Liver (tissue), 8 donors: ENCODE measurements at regions not wholly inside any gene's neighbourhood (a gene's known extent, or its start where the extent isn't known, plus 50 kb on each side); places are given as distances from the start of the nearest gene placed in this dataset.

Experiments
- DNase-seq: peaks from one replicate; pipeline ENCODE4 v3.0.0-alpha.2; 2017; ENCODE audit warnings: low spot score
- H3K27ac ChIP-seq, 2 donors: one replicate each; pipeline ENCODE4 v1.7.0; 2013; ENCODE audit warnings: inconsistent platforms in 2 of 2, low read length in 2 of 2, control low read depth in 1 of 2, low read depth in 1 of 2, mild to moderate bottlenecking in 1 of 2
- H3K27me3 ChIP-seq, 4 donors: one replicate each; pipeline versions ENCODE4 v1.6.1 to v1.7.0; 2013; ENCODE audit warnings: low read length in 3 of 4, inconsistent platforms in 1 of 4, mild to moderate bottlenecking in 1 of 4, moderate library complexity in 1 of 4; ENCODE audit not compliant: control insufficient read depth in 4 of 4, insufficient read depth in 4 of 4
- H3K36me3 ChIP-seq, 4 donors: one replicate each; pipeline versions ENCODE4 v1.6.1 to v1.7.0; 2013; ENCODE audit warnings: low read length in 3 of 4, mild to moderate bottlenecking in 3 of 4, low read depth in 1 of 4, moderate library complexity in 1 of 4; ENCODE audit not compliant: control insufficient read depth in 4 of 4, insufficient read depth in 3 of 4
- H3K4me1 ChIP-seq, 4 donors: one replicate each; pipeline versions ENCODE4 v1.6.1 to v1.7.0; 2013; ENCODE audit warnings: low read length in 3 of 4, mild to moderate bottlenecking in 3 of 4, moderate library complexity in 1 of 4; ENCODE audit not compliant: control insufficient read depth in 4 of 4, insufficient read depth in 4 of 4
- H3K4me3 ChIP-seq, 3 donors: one replicate each; pipeline versions ENCODE4 v1.6.1 to v1.7.0; 2013; ENCODE audit warnings: low read length in 3 of 3, control low read depth in 1 of 3, low read depth in 1 of 3, mild to moderate bottlenecking in 1 of 3
- H3K9ac ChIP-seq, 2 donors: one replicate each; pipeline ENCODE4 v1.7.0; 2013; ENCODE audit warnings: low read length in 2 of 2, mild to moderate bottlenecking in 2 of 2, moderate library complexity in 2 of 2, control low read depth in 1 of 2, low read depth in 1 of 2
- H3K9me3 ChIP-seq, 4 donors: one replicate each; pipeline versions ENCODE4 v1.6.1 to v1.7.0; 2013; ENCODE audit warnings: low read length in 3 of 4; ENCODE audit not compliant: control insufficient read depth in 4 of 4
- CTCF ChIP-seq: fragments of 150-350 bp; IDR thresholded peaks from 2 replicates; pipeline ENCODE4 v1.5.1; 2017; ENCODE audit warnings: improper control_type of control experiment, low read depth, low read length; ENCODE audit not compliant: missing input control
- EGR1 ChIP-seq, 2 donors: IDR thresholded peaks; 2 replicates each; pipeline ENCODE4 v1.6.1; 2016 to 2018; ENCODE audit warnings: antibody characterized with exemption in 2 of 2, low read depth in 2 of 2
- FOXA1 ChIP-seq: IDR thresholded peaks from 2 replicates; pipeline ENCODE4 v1.6.1; 2016; ENCODE audit warnings: antibody characterized with exemption
- GABPA ChIP-seq, 2 donors: IDR thresholded peaks in 1 of 2; conservative IDR thresholded peaks in 1 of 2; 2 replicates each; pipeline ENCODE4 v1.6.1; 2016; ENCODE audit warnings: antibody characterized with exemption in 2 of 2, mild to moderate bottlenecking in 1 of 2, moderate library complexity in 1 of 2
- HNF4A ChIP-seq, 2 donors: conservative IDR thresholded peaks; 2 replicates each; pipeline ENCODE4 v1.6.1; 2016; ENCODE audit warnings: antibody characterized with exemption in 2 of 2, mild to moderate bottlenecking in 2 of 2
- HNF4G ChIP-seq: IDR thresholded peaks from 2 replicates; pipeline ENCODE4 v1.6.1; 2016; ENCODE audit warnings: antibody characterized with exemption
- MAX ChIP-seq: IDR thresholded peaks from 2 replicates; pipeline ENCODE4 v1.6.1; 2016; ENCODE audit warnings: antibody characterized with exemption
- RAD21 ChIP-seq, 2 donors: IDR thresholded peaks; 2 replicates each; pipeline ENCODE4 v1.6.1; 2016; ENCODE audit warnings: antibody characterized with exemption in 2 of 2, mild to moderate bottlenecking in 2 of 2
- RXRA ChIP-seq, 2 donors: IDR thresholded peaks; 2 replicates each; pipeline ENCODE4 v1.6.1; 2017 to 2018; ENCODE audit warnings: antibody characterized with exemption in 2 of 2, mild to moderate bottlenecking in 1 of 2
- YY1 ChIP-seq: IDR thresholded peaks from 2 replicates; pipeline ENCODE4 v1.6.1; 2016; ENCODE audit warnings: antibody characterized with exemption, mild to moderate bottlenecking
- WGBS: extraction: QIAGEN DNeasy Blood & Tissue Kit; methylation state at CpG from one replicate; pipeline ENCODE4 v1.1.7; 2013; 5-methylcytosine and 5-hydroxymethylcytosine counted together
- TF ChIP-seq, protein P1 (sequence below): IDR thresholded peaks from 2 replicates; pipeline ENCODE4 v1.6.1; 2016; ENCODE audit warnings: antibody characterized with exemption
- donor health status: healthy.
- donor health status: healthy.
- donor health status: healthy.
- donor health status: healthy.
- donor health status: healthy.

DNA sequence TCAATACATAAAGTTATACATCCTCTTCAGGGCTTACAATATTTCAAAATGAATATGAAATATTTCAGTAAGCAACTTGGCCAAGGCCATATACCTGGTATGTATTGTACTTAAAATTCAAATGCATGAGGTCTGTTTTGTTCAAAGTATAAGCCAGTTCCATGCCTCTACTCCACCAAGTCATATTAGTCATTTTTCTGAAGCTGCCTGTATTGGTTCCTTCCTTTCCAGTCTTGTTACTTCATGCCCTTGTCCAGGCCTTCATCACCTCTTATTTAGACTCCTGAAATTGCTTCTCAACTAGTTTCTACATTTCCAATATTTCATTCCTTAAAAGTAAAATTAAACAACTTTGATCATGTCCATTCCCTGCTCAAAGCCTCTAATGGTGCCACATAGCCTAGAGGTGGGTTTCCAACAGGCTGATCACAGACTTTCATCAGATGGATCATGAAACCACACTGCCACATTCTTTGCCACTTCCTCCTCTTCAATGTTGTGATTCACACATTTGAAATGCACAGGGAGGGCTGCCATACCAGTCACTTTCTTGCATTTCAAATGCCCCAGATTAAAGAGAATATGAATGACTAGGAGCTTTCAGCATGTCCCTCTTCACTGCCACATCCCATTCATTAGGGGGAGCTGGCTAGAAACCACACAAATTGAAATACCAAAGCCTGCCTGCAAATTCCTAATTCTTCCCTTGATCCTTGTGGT, 424.1 kb upstream of the DACH1 start (continued):
- no peak for TF ChIP-seq CTCF
- TF ChIP-seq RAD21 (IDR thresholded peaks at IDR 0.05): no peak
- TF ChIP-seq HNF4A (conservative IDR thresholded peaks at IDR 0.05): no peak
- no peak for TF ChIP-seq YY1
- TF ChIP-seq, protein P1, sequence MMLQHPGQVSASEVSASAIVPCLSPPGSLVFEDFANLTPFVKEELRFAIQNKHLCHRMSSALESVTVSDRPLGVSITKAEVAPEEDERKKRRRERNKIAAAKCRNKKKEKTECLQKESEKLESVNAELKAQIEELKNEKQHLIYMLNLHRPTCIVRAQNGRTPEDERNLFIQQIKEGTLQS: no peak

GRCh38 chr13:72286421-72286820, 419.4 kb upstream of the DACH1 start:
- no peak for DNase-seq
- Histone ChIP-seq H3K27me3 (no peaks in the 10 kb centered on the region), H3K9ac (no peak overlapping the region), H3K4me1 (no peaks in the 10 kb centered on the region), H3K27ac (no peak overlapping the region), H3K36me3 (no peaks in the 10 kb centered on the region), H3K9me3 (no peaks in the 10 kb centered on the region), H3K4me3 (no peak overlapping the region)
- TF ChIP-seq FOXA1: no peak

DNA sequence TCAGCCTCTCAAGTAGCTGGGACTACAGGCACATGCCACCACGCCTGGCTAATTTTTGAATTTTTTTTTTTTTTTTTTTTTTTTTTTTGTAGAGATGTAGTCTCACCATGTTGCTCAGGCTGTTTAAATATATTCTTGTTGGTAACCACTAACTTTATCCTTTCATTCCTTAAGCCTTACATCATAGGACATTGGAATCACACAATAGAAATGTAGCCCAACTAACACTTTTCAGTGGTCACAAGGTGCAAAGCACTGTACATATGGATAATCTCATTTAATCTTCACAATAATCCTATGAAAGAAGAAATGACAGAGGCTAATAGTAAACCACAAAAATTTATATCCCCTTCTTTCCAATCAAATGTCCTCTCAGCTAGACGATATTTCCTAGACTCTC, 417.8 kb upstream of the DACH1 start:
- Histone ChIP-seq H3K27ac (no peak overlapping the region), H3K27me3 (no peaks in the 10 kb centered on the region), H3K9me3 (no peaks in the 10 kb centered on the region), H3K36me3 (no peaks in the 10 kb centered on the region), H3K4me1 (no peaks in the 10 kb centered on the region), H3K4me3 (no peak overlapping the region), H3K9ac (no peak overlapping the region)
- DNase-seq: no peak
- 76% methylated on average over 2 of the region's 2 CpGs for WGBS
- no peak for TF ChIP-seq CTCF

GRCh38 chr13:72261732-72262131, 394.7 kb upstream of the DACH1 start:
- no peaks in the 10 kb centered on the region for H3K36me3 ChIP-seq
- DNase-seq: no peak
- H3K9me3 ChIP-seq: no peaks in the 10 kb centered on the region
- H3K9ac ChIP-seq: no peak overlapping the region
- 75% methylated on average over 1 of the region's 1 CpG for WGBS
- no peaks in the 10 kb centered on the region for H3K4me1 ChIP-seq
- H3K27me3 ChIP-seq: no peaks in the 10 kb centered on the region
- TF ChIP-seq RXRA (IDR thresholded peaks at IDR 0.05) (no peak), FOXA1 (no peak), MAX (no peak), CTCF (no peak), HNF4G (no peak), EGR1 (IDR thresholded peaks at IDR 0.05; ENCODE audit: low read depth in 2 of 2) (no peak), GABPA (IDR thresholded peaks at IDR 0.05 in 1 of 2, conservative IDR thresholded peaks at IDR 0.05 in 1 of 2) (no peak)
- TF ChIP-seq, protein P1: no peak
- no peak overlapping the region for H3K4me3 ChIP-seq
- H3K27ac ChIP-seq: no peak overlapping the region
